Right ventricle myocardium superior (tissue), 1 donor: ENCODE measurements at regions not wholly inside any gene's neighbourhood (a gene's known extent, or its start where the extent isn't known, plus 50 kb on each side); places are given as distances from the start of the nearest gene placed in this dataset.

Source experiments
- ATAC-seq: fragments of 200-7000 bp; cut with Tn5 transposase; one replicate; pipeline ENCODE4 v1.9.1; 2020; ENCODE audit warnings: mild to moderate bottlenecking; ENCODE audit not compliant: poor library complexity
- DNase-seq: peaks from one replicate; pipeline ENCODE4 v3.0.0-alpha.2; 2020
- intact Hi-C: fragments of 100-400 bp; cut with DNase I; formaldehyde crosslinking; loops from one replicate; pipeline ENCODE4 v1.11.2; 2022
- donor health status: DM: no; HTN: yes; CAD: no; lungs with severe emphysema.

DNA sequence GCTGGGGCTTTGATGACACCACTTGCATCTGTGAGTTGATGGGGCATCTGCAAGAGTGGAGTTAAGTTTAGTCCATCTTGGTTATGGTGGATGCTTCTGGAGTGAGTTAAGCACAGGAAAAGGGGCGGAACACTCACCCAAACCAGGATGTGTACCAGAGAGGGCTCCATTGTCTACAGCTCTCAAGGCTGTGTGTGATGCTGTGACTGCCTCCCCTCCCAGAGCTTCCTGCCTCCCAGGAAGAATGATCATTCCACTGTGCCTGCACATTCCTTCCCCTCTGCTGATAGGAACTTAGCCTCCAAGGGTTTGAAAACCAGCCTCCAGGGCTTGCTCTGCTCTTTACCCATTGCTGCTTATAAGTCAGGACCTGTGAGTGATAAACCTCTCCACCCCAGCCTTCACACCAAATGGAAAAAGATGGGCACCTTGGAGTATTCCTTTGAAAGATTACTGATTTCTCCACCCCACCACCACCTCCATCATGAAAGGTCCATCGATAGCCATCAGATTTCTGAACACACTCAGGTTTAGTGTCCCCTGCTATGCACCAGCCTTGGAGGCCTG is 160.1 kb upstream of the SPRY4 start:
- intact Hi-C loops: no loop called here
- no peak for ATAC-seq

DNA sequence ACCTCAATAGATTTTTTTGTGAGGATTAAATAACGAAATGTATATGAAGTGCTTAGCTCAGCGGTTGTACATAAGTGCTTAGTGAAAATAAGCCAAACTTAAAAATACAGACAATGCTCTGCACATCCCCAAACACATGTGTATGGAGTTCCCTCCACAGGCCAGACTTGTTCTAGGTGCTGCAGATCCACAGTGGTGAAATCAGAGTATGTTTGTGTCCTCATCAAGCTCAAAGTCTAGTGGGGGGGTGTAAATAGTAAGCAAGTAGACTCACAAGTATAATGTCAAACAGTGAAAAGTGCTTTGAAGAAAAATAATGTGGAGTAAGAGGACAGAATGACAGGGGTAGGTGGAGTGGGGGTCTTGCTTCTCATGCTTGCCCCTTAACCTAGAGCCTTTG is 157.4 kb upstream of the SPRY4 start:
- ATAC-seq (no peak), DNase-seq (no peak)
- intact Hi-C loops: no loop called here

More for the DNA sequence above, 160.1 kb upstream of the SPRY4 start:
- DNase-seq: no peak

DNA sequence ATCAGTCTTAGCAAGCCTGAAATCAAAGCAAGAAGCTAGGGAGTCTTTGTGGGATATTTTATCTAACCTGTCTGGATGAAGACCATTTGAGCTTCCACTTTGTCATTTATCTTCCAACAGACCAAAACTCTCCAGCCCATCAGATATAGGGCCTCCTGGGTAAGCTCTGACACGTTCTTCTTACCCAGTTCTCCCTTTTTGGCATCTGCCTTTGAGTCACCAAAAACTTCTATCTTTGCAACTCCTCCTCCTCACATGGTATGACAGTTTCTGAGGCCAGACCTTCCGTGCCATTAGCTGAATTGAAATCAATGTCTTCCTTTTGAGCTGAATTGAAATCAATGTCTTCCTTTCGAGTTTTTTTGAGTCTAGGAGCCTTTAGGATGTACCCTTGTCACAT is 156.6 kb upstream of the SPRY4 start:
- DNase-seq: no peak
- ATAC-seq: no peak
- intact Hi-C loops: no loop called here

DNA sequence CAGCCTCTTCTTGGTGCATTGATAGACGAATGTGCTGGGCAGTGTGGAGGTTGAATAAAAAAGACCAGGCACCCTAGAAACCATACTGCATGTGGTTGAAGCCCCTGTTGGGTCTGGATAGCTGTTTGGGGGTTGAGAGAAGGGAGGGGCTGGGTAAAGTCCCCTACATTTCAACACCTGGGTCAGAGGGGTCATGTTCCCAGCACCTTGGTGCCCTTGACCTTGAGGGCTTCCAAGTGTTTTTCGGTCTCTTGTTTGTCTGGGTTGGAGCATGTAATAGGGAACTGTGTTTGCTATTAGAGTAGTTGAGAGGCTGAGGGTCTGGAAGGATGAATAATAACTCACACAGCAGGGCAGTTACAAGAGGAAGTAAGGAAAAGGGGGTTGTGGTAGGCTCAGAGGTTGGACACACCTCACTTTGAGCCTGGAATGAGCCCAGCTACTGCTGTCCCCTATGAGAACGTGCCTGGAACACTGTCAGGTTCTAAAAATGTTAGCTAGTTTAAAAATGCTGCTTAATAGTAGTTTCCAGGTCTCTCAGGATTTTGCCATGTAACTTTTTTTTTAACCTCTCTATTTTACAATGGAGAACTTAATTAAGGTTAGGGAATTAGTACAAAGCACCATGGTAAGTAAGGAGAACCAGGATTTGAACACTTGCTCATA is 155.2 kb upstream of the SPRY4 start:
- intact Hi-C loops: no loop called here
- ATAC-seq (no peak), DNase-seq (no peak)

- ATAC-seq: no peak
- no peak for DNase-seq
- intact Hi-C loops: no loop called here
These were observed 154.3 kb upstream of the SPRY4 start for GRCh38 chr5:142479150-142479549.

GRCh38 chr5:142478113-142478512 is 153.3 kb upstream of the SPRY4 start:
- ATAC-seq (no peak), DNase-seq (no peak)
- intact Hi-C loops: no loop called here

DNA sequence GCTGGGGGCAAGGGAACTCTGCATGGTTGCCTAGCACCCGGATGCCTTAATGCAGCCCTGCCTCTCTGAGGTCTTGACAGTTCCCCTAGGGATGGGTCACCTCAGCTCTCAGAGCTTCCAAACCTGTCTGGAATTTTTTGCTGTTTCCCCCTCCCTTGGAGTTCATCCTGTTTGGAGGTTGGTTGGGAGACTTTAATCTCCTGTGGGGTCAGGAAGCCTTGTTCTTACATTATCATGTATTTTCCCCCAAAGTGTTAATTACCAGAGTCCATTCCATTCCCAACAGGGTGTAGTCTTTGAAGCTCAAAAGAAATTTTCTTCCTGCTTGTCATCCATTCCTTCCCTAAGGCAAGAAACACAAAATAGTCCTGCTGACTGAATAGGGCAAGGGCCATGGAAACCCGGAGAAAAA is 150.3 kb upstream of the SPRY4 start:
- DNase-seq (no peak), ATAC-seq (no peak)
- intact Hi-C loops: no loop called here

- ATAC-seq (no peak), DNase-seq (no peak)
- intact Hi-C loops: no loop called here
These were observed 149.7 kb upstream of the SPRY4 start for GRCh38 chr5:142474431-142475094.

DNA sequence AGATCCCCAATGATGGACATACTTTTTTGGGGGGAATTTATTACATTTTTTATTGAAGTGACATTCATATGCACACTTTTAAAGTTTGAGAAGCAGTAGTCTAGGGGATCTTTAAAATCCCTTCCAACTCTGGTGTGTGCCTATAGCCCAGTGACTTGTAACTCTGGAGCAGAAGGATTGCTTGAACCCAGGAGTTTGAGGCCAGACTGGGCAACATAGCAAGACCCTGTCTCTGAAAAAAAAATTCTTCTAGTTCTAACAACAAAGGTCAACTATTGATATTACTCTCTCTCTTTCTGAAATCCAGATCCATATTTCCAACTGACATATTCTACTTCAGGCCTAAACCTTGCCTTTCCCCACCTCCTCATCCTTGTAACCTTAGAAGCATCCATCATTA is 148.2 kb upstream of the SPRY4 start:
- ATAC-seq (no peak), DNase-seq (no peak)
- intact Hi-C loops: no loop called here

- intact Hi-C loops: no loop called here
- ATAC-seq: no peak
- DNase-seq: no peak
These were observed 147.6 kb upstream of the SPRY4 start for GRCh38 chr5:142472306-142472951.

- no peak for ATAC-seq
- intact Hi-C loops: no loop called here
- DNase-seq: no peak
These were observed 141.6 kb upstream of the SPRY4 start for GRCh38 chr5:142466195-142466971.

GRCh38 chr5:142465476-142465875 is 140.7 kb upstream of the SPRY4 start:
- no peak for ATAC-seq
- DNase-seq: no peak
- intact Hi-C loops: no loop called here

DNA sequence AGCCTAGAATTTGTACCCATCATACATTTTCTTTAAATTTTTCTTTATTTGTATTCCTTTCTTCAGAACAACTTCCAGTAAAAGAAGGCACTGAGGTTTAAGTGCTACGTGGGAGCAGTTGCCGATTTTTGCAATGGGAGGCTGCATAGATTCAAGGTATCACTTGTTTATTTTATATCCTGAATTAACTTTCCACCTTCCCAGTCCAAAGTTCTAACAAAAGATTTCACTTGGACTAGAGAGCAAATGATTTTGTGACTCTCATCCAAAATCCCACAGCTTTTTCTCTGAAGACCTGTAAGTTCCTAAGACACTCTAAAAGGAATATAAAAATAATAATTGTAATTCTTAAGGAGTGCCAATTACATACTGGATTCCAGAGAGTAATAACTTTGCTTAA is 139.1 kb upstream of the SPRY4 start:
- ATAC-seq (no peak), DNase-seq (no peak)
- intact Hi-C loops: no loop called here

GRCh38 chr5:142461028-142461590 is 136.3 kb upstream of the SPRY4 start:
- intact Hi-C loops: no loop called here
- no peak for DNase-seq
- ATAC-seq: no peak

DNA sequence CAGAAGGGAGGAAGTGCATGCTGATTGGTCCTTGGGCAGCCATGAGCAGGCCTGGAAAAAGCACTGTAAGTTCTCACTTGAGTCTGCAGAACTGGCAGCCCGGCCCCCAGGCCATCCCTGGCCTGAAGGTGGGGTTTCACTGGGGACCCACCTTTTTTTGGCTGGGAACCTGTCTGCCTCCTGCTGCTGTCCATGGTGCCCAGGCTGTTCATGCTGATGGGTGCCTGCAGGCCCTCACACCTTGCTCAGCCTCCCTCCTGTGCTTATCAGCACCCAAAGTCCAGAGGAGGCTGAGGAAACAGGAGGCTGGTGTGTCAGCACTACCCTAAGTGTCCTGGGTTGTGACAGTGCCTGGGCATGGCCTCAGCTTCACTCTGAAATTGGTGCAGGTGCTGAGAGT is 134.4 kb upstream of the SPRY4 start:
- ATAC-seq: no peak
- no peak for DNase-seq
- intact Hi-C loops: no loop called here

GRCh38 chr5:142455856-142456255 is 131.0 kb upstream of the SPRY4 start:
- ATAC-seq (no peak), DNase-seq (no peak)
- intact Hi-C loops: no loop called here

- intact Hi-C loops: no loop called here
- peak; percentile 15 for ATAC-seq
- DNase-seq: no peak
These were observed 129.1 kb upstream of the SPRY4 start for GRCh38 chr5:142453932-142454331.

GRCh38 chr5:142450419-142450818 is 125.6 kb upstream of the SPRY4 start:
- intact Hi-C loops: no loop called here
- DNase-seq (no peak), ATAC-seq (no peak)

GRCh38 chr5:142447887-142448286 is 123.1 kb upstream of the SPRY4 start:
- intact Hi-C loops: no loop called here
- ATAC-seq (no peak), DNase-seq (no peak)
